Thyroid gland (tissue), 4 donors: ENCODE measurements at regions not wholly inside any gene's neighbourhood (a gene's known extent, or its start where the extent isn't known, plus 50 kb on each side); places are given as distances from the start of the nearest gene placed in this dataset.

ENCODE experiments used
- CTCF ChIP-seq, 6 experiments: fragments of 200-600 bp in 3 of 6; fragments of 450-650 bp in 3 of 6; sonication (generic) in 3 of 6; IDR thresholded peaks; one replicate each; pipeline ENCODE4 v1.5.1; 2016 to 2019; ENCODE audit warnings: antibody characterized with exemption in 6 of 6, mild to moderate bottlenecking in 2 of 6, inconsistent platforms in 1 of 6, moderate library complexity in 1 of 6
- POLR2A ChIP-seq, 2 donors: fragments of 450-650 bp; IDR thresholded peaks; one replicate each; pipeline ENCODE4 v1.6.1; 2017; ENCODE audit warnings: antibody characterized with exemption in 2 of 2, mild to moderate bottlenecking in 2 of 2, moderate library complexity in 1 of 2

- TF ChIP-seq CTCF (IDR thresholded peaks at IDR 0.05) (no peak), POLR2A (IDR thresholded peaks at IDR 0.05) (no peak)
Observed at GRCh38 chr6:139587469-139587868, 213.0 kb upstream of the CITED2 start.
